MCF 10A (cell line): ENCODE measurements at regions not wholly inside any gene's neighbourhood (a gene's known extent, or its start where the extent isn't known, plus 50 kb on each side); places are given as distances from the start of the nearest gene placed in this dataset.
A peak's percentile ranks its signal among the peaks of the same experiment; 100 is the strongest.

ENCODE experiments used
- BruUV-seq: library from RNA; stranded (reverse); fragments of 400-500 nt; replicated peaks from 2 replicates; lab custom pipeline; 2021; lab: Mats Ljungman, UMichigan
- CTCF ChIA-PET: fragments of 300-600 bp; sonication (Branson Sonifier 250); formaldehyde crosslinking; extraction: SDS; loops from one replicate; lab custom pipeline; 2021; ENCODE audit warnings: antibody characterized with exemption, inconsistent platforms; lab: Yijun Ruan, JAX
- POLR2A ChIA-PET: fragments of 300-600, 350-650 bp; sonication (Branson Sonifier 250); formaldehyde crosslinking; extraction: SDS; loops from one replicate; lab custom pipeline; 2020; ENCODE audit warnings: antibody characterized with exemption, inconsistent platforms; lab: Yijun Ruan, JAX
- DNase-seq: peaks from one replicate; pipeline ENCODE4 v3.0.0-alpha.2; 2018; ENCODE audit not compliant: unreplicated experiment
- H3K27ac Mint-ChIP-seq: one replicate; pipeline ENCODE4 v1.8.0; 2022; ENCODE audit warnings: mild to moderate bottlenecking, low read depth, mixed read lengths; ENCODE audit not compliant: unreplicated experiment
- H3K27me3 Mint-ChIP-seq: one replicate; pipeline ENCODE4 v1.8.0; 2022; ENCODE audit warnings: mixed read lengths; ENCODE audit not compliant: insufficient read depth, unreplicated experiment
- H3K36me3 Mint-ChIP-seq: one replicate; pipeline ENCODE4 v1.8.0; 2022; ENCODE audit warnings: mild to moderate bottlenecking, moderate library complexity, mixed read lengths; ENCODE audit not compliant: insufficient read depth, unreplicated experiment
- H3K4me1 Mint-ChIP-seq: one replicate; pipeline ENCODE4 v1.8.0; 2022; ENCODE audit warnings: mixed read lengths; ENCODE audit not compliant: insufficient read depth, unreplicated experiment
- H3K4me3 Mint-ChIP-seq: one replicate; pipeline ENCODE4 v1.8.0; 2022; ENCODE audit warnings: mild to moderate bottlenecking, moderate library complexity, mixed read lengths; ENCODE audit not compliant: unreplicated experiment
- H3K9me3 Mint-ChIP-seq: one replicate; pipeline ENCODE4 v1.8.0; 2022; ENCODE audit warnings: mixed read lengths; ENCODE audit not compliant: unreplicated experiment
- CTCF ChIP-seq: fragments of 200-600 bp; IDR thresholded peaks from one replicate; pipeline ENCODE4 v1.8.0; 2022; ENCODE audit warnings: antibody characterized with exemption, mild to moderate bottlenecking; ENCODE audit not compliant: unreplicated experiment
- intact Hi-C: fragments of 100-400 bp; cut with micrococcal nuclease; formaldehyde crosslinking; loops from 2 replicates; pipeline ENCODE4 v1.14.1; 2022

DNA sequence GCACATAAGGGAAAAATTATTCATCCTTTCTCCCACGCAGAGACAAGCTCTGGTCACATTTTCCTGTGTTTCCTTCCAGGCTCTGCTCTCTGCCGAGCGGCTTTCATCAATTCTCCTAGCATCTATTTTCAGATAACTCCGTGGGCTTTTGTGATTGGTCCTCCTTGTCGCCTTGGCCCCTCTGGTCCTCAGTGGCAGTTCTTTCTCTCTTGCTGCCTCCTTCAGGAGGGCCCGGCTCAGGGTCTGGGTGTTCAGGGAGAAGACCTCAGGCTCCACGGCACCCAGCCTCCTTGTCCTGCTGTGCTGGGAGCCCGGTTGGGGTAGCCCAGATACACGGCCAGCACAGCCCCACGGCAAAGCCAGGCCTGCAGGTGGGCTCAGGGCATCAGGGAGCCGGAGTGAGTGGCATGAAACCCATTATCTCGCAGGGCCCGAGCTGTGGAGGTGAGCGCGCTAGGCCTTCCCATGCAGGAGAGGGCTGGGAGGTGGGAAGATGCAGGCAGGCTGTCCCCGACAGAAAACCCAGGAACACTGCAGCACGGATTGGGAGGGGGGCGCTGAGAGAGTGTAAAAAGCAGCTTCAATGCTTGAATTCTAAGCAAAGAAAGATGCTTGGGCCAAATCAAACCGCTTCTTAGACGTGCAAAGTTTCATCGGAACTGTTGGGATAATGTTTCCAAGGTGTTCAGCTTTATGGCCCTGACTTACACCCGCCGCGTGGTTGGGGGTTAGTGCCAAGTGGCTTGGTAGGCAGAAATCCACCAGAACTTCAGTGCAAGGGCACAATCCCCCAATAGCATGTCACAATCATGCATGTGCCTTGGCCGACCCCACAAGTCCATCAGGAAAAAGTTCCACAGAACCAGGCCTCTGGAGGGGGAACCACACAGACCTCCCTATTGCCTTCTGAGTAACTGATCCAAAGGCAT, 81.9 kb upstream of the WNT7B start:
- Mint-ChIP-seq H3K27me3 (no peaks in the 10 kb centered on the region), H3K27ac (peak overlapping the region; percentile 98), H3K36me3 (peaks cover 44% of the 10 kb centered on the region), H3K4me1 (peaks cover 43% of the 10 kb centered on the region), H3K4me3 (peak overlapping the region; percentile 81), H3K9me3 (no peaks in the 10 kb centered on the region)
- TF ChIP-seq CTCF, result no peak
- DNase-seq, result peak; percentile 20
- POLR2A ChIA-PET, result interaction anchor here (0.5 to 25.5 kb wide), 10 partner anchors 8 to 190 kb away, joined by 3 to 1278 read pairs (median 144); no protein-coding TSS in a partner anchor
- no TSS peak for BruUV-seq
- intact Hi-C loops, result loop anchor here (2.0 kb wide), 1 partner anchor 22 kb away; no protein-coding TSS in a partner anchor
- CTCF ChIA-PET, result interaction anchor here (0.7 to 2.2 kb wide), 8 partner anchors 11 to 100 kb away, joined by 3 to 9 read pairs (median 4); no protein-coding TSS in a partner anchor

GRCh38 chr22:46060292-46061123, 83.5 kb upstream of the WNT7B start:
- H3K27ac Mint-ChIP-seq, result peak overlapping the region; percentile 98
- H3K36me3 Mint-ChIP-seq, result peaks cover 40% of the 10 kb centered on the region
- BruUV-seq, result no TSS peak
- peak; percentile 49 for DNase-seq
- peaks cover 59% of the 10 kb centered on the region for H3K4me1 Mint-ChIP-seq
- H3K9me3 Mint-ChIP-seq, result no peaks in the 10 kb centered on the region
- TF ChIP-seq CTCF, result no peak
- H3K4me3 Mint-ChIP-seq, result peak overlapping the region; percentile 45
- intact Hi-C loops, result loop anchor here (1.0 kb wide), 1 partner anchor 28 kb away; no protein-coding TSS in a partner anchor
- ChIA-PET POLR2A (interaction anchor here (0.8 to 25.5 kb wide), 8 partner anchors 6 to 48 kb away, joined by 4 to 1278 read pairs (median 308); no protein-coding TSS in a partner anchor), CTCF (interaction anchor here (0.8 to 2.2 kb wide), 5 partner anchors 9 to 54 kb away, joined by 4 to 9 read pairs (median 4); no protein-coding TSS in a partner anchor)
- H3K27me3 Mint-ChIP-seq, result no peaks in the 10 kb centered on the region

GRCh38 chr22:46061124-46061500, 84.2 kb upstream of the WNT7B start:
- no TSS peak for BruUV-seq
- Mint-ChIP-seq H3K4me1 (peaks cover 56% of the 10 kb centered on the region), H3K4me3 (peak overlapping the region; percentile 45), H3K27ac (peak overlapping the region; percentile 98), H3K9me3 (no peaks in the 10 kb centered on the region), H3K36me3 (peaks cover 34% of the 10 kb centered on the region), H3K27me3 (no peaks in the 10 kb centered on the region)
- no peak for DNase-seq
- intact Hi-C loops, result loop anchor here (1.0 kb wide), 1 partner anchor 27 kb away; no protein-coding TSS in a partner anchor
- CTCF ChIA-PET, result interaction anchor here (0.8 to 2.2 kb wide), 4 partner anchors 12 to 55 kb away, joined by 4 to 6 read pairs (median 4); no protein-coding TSS in a partner anchor
- POLR2A ChIA-PET, result interaction anchor here (0.8 to 25.5 kb wide), 8 partner anchors 6 to 49 kb away, joined by 4 to 1278 read pairs (median 308); no protein-coding TSS in a partner anchor
- TF ChIP-seq CTCF, result no peak
